COR-L47 (cell line): ENCODE measurements at regions not wholly inside any gene's neighbourhood (a gene's known extent, or its start where the extent isn't known, plus 50 kb on each side); places are given as distances from the start of the nearest gene placed in this dataset.
"Not testable (repeated sequence)": the region's sequence is repeated elsewhere in the genome, so short reads cannot be mapped to it uniquely, and the experiment has no call there.

Source experiments
- DNase-seq: peaks from one replicate; lab custom pipeline; 2025; lab: John Stamatoyannopoulos, UW

- DNase-seq, result not testable (repeated sequence)
Measured at GRCh38 chr9:42434844-42435714, 251.6 kb downstream of the SPATA31A6 start.

GRCh38 chr9:42435715-42436342, 252.4 kb downstream of the SPATA31A6 start:
- not testable (repeated sequence) for DNase-seq

GRCh38 chr9:42437057-42437759, 253.7 kb downstream of the SPATA31A6 start:
- not testable (repeated sequence) for DNase-seq

DNA sequence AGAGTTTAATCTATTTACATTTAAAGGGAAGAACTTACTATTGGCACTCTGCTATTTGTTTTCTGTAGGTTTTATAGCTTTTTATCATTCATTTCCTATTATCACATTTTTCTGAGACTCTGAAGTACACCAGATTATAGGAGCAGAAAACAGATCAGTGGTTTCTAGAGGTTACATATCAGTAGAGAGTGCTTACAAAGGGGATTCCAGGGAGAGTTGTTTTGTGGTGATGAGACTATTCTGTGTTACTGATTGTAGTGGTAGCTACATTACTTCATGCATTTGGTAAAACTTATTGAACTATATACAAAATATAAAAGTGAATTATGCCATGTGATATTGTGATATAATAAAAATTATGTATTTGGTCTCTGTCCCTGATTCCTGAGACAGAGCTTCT, 259.2 kb downstream of the SPATA31A6 start:
- not testable (repeated sequence) for DNase-seq

GRCh38 chr9:42443414-42443813, 260.0 kb downstream of the SPATA31A6 start:
- DNase-seq, result not testable (repeated sequence)

- DNase-seq, result not testable (repeated sequence)
Measured at GRCh38 chr9:42461436-42461835, 278.0 kb downstream of the SPATA31A6 start.

DNA sequence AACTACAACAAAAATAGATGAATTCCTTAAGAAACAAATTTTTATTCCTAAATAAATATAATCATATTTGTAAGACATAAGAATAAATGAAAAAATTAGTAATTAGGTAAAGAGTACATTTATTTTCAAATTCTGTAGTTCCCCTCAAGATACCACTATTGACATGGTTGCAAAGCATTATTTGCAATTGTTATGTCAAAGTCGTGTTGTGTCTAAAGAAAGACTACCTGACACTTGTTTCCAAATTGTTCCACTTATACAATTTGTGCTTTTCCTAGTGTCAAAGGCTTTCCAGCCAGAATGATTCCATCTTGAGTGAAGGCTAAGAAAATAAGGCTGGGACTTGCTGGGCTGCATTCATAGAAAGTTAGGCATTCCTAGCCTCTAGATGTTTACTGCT, 278.4 kb downstream of the SPATA31A6 start:
- not testable (repeated sequence) for DNase-seq

GRCh38 chr9:42463981-42464380, 280.5 kb downstream of the SPATA31A6 start:
- not testable (repeated sequence) for DNase-seq

- DNase-seq, result not testable (repeated sequence)
Measured at GRCh38 chr9:42470577-42470976, 287.1 kb downstream of the SPATA31A6 start.

GRCh38 chr9:42490989-42491388, 307.5 kb downstream of the SPATA31A6 start:
- not testable (repeated sequence) for DNase-seq

DNA sequence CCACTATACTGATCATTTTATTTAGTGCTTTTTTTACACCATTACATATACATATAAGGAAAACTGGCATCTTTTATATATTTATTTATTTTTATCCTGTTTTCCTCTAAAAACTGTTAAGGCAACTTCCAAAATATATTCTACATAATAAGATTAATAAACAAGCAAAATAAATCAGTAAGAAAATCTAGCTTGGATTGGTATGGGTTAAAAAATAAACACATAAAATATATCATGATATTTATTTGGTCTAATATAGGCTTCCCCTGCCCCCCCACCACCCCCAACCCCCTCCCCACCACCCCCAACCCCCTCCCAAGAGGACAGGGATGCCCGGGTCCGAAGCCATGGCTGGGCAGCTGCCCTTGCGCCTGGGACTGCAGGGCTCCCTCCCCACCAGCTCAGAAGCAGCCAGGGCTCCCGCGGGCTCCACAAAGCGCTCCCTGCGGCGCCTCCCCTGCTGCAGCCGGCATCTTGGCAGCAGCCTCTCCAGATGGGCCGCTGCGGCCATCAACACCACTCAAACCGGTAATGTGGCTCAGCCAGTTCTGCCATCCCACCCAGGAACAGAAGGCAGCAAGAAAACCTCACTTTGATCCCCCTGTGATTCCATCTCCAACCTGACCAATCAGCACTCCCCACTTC, 319.3 kb downstream of the SPATA31A6 start:
- DNase-seq, result peak; percentile 6

DNA sequence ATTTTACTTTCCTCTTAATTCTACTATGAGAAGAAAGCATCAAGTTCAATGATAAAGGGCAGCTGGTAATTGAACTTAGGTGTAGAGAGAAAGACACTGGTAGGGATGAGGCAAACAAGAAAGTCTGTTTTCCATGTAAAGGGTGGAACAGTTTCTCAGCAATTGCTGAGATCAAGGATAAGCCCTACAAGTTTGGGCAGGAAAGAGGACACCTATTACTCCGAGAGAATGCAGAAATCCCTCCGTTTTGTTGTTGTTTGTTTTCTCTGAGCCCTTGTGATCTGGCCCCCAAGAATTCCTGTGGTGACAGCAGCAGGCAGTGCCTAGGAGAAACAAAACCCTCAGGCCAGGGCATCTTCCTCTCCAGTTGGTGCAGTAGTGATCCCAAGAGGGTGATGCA, 324.7 kb downstream of the SPATA31A6 start:
- DNase-seq, result not testable (repeated sequence)

DNA sequence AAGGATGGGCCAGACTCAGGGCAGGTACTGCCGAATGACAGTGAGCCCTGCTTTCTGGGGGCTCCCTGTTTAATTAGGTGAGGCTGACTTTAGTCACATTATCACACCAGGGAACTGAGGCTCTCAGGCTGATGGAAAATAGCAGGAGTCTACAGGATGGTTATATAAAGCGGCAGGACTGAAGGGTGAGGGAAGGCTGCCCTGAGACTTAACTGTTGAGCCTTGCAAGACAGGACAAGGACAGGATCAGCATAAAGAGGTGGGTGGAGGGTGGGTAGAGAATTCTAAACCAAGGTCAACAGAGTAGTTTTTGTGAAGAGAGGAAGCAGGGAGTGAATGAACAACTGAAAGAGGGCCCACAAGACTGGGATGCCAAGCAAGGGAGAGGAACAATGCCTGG, 330.1 kb downstream of the SPATA31A6 start:
- DNase-seq, result not testable (repeated sequence)

DNA sequence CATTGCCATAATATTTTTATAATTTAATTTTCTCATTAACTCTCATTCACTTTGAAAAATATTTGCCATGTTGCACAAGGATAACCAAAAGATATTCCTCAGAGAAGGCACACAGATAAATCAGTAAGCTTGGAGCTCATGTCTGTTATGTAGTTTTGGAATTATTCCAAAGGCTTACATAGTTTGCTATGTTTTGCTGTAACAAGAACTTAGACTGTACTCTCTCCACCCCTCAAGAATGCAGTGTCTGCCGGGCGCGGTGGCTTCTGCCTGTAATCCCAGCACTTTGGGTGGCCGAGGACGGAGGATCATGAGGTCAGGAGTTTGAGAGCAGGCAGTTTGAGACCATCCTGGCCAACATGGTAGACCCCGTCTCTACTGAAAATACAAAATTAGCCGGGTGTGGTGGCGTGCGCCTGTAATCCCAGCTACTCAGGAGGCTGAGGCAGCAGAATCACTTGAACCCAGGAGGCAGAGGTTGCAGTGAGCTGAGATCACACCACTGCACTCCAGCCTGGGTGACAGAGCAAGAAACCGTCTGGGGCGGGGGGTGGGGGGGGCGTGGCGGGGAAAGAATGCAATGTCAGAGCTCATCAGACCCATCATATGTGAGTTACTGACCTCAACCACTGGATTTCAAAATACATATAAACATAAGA, 351.0 kb downstream of the SPATA31A6 start:
- DNase-seq, result not testable (repeated sequence)

DNA sequence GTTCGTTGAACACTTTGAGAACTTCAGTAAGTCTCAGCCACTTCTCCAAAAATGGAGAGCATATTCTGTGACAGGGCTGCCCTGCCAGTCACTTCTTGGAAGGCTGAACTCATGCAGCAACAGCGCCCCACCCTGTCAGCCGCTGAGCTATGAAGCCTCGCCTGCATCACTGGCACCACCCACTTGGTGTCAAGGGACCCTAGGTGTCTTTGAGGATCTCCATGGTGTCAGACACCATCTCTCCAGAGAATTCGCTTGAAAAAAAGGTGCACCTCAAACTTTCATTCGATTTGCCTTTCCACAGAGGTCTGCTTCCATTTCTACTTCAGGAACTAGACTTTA, 351.5 kb downstream of the SPATA31A6 start:
- DNase-seq, result not testable (repeated sequence)

- not testable (repeated sequence) for DNase-seq
Measured at GRCh38 chr9:42550789-42551357, 367.4 kb downstream of the SPATA31A6 start.

DNA sequence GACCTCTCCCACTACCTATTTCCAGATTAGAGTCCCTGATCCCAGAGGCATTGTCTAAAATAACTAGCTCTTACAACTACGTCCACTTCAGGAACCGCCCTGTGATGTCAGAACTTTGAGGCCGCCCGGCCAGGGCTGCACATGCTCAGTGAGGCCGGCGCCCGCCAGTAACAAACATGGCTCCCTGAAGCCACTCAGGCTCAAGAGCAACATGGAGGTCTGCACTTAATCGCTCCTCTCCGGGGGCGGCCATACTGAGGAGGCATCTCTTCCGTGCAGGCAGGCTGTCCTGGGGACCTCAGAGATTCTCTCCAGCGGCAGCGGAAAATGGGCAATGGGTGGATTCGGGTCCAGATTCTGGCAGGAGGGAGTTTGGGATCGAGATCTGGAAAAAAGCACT, 385.1 kb downstream of the SPATA31A6 start:
- not testable (repeated sequence) for DNase-seq

DNA sequence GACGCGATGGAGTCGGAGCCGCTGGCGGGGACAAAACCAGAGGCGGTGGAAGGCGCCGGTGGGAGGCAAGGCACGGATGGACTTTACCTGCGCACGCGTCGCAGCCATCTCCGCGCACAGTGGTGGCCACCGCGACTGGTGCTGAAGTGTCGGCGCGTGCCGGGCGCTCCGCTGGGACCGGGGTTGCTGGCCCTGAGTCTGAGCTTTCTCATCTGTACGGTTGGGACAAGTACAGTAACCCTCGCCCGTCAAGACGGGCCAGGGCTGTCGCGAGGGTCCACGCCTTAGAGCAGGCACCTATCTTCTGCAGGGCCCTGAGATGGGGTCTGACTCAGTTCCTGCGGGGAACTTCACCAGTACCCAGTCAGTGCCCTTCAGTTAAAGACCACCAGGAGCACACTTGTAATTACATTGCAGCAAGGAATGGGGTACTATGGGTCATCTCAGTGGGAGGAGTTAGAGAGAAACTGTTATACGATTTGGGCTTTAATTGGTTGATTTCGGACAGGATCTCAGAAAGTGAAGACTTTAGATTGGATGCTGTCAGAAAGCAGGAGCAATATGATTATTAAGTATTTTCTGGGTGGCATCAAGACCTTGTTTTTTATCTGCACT, 385.6 kb downstream of the SPATA31A6 start:
- DNase-seq, result not testable (repeated sequence)

GRCh38 chr9:42577851-42578250, 394.4 kb downstream of the SPATA31A6 start:
- not testable (repeated sequence) for DNase-seq
